GM18519 (cell line): ENCODE measurements at regions not wholly inside any gene's neighbourhood (a gene's known extent, or its start where the extent isn't known, plus 50 kb on each side); places are given as distances from the start of the nearest gene placed in this dataset.
"Not testable (repeated sequence)": the region's sequence is repeated elsewhere in the genome, so short reads cannot be mapped to it uniquely, and the experiment has no call there.

Experiments
- ATAC-seq: cut with Tn5 transposase; IDR thresholded peaks from one replicate; pipeline ENCODE4 v1.9.1; 2021; ENCODE audit warnings: mild to moderate bottlenecking, moderate library complexity; ENCODE audit not compliant: unreplicated experiment, low FRiP score

GRCh38 chr5:14054965-14055963, 87.9 kb upstream of the TRIO start:
- no peak for ATAC-seq

- ATAC-seq: no peak
Observed at GRCh38 chr5:14054111-14054854, 88.9 kb upstream of the TRIO start.

- ATAC-seq: no peak
Observed at GRCh38 chr5:14050821-14051220, 92.3 kb upstream of the TRIO start.

- ATAC-seq: no peak
Observed at GRCh38 chr5:14048434-14048833, 94.7 kb upstream of the TRIO start.

GRCh38 chr5:14041528-14042192, 97.2 kb upstream of the DNAH5 start:
- no peak for ATAC-seq

- ATAC-seq: no peak
Observed at GRCh38 chr5:14040542-14040941, 96.1 kb upstream of the DNAH5 start.

- ATAC-seq: no peak
Observed at GRCh38 chr5:14039576-14039975, 95.1 kb upstream of the DNAH5 start.

- ATAC-seq: no peak
Observed at GRCh38 chr5:14039063-14039462, 94.6 kb upstream of the DNAH5 start.

- ATAC-seq: no peak
Observed at GRCh38 chr5:14038341-14038959, 94.0 kb upstream of the DNAH5 start.

GRCh38 chr5:14036947-14037346, 92.5 kb upstream of the DNAH5 start:
- ATAC-seq: no peak

GRCh38 chr5:14036514-14036913, 92.0 kb upstream of the DNAH5 start:
- ATAC-seq: no peak

- ATAC-seq: peak; percentile 66
Observed at GRCh38 chr5:14035859-14036503, 91.5 kb upstream of the DNAH5 start.

GRCh38 chr5:14034963-14035362, 90.5 kb upstream of the DNAH5 start:
- ATAC-seq: no peak

- no peak for ATAC-seq
Observed at GRCh38 chr5:14032918-14033317, 88.4 kb upstream of the DNAH5 start.

GRCh38 chr5:14028938-14029584, 84.6 kb upstream of the DNAH5 start:
- ATAC-seq: no peak

- ATAC-seq: no peak
Observed at GRCh38 chr5:14028188-14028587, 83.7 kb upstream of the DNAH5 start.

GRCh38 chr5:14025569-14026286, 81.2 kb upstream of the DNAH5 start:
- no peak for ATAC-seq

- ATAC-seq: no peak
Observed at GRCh38 chr5:14022971-14023370, 78.5 kb upstream of the DNAH5 start.

- ATAC-seq: not testable (repeated sequence)
Observed at GRCh38 chr5:14020944-14021343, 76.5 kb upstream of the DNAH5 start.
